ENCODE measurements at regions not wholly inside any gene's neighbourhood (a gene's known extent, or its start where the extent isn't known, plus 50 kb on each side); places are given as distances from the start of the nearest gene placed in this dataset.
"Not testable (repeated sequence)": the region's sequence is repeated elsewhere in the genome, so short reads cannot be mapped to it uniquely, and the experiment has no call there.

DNA sequence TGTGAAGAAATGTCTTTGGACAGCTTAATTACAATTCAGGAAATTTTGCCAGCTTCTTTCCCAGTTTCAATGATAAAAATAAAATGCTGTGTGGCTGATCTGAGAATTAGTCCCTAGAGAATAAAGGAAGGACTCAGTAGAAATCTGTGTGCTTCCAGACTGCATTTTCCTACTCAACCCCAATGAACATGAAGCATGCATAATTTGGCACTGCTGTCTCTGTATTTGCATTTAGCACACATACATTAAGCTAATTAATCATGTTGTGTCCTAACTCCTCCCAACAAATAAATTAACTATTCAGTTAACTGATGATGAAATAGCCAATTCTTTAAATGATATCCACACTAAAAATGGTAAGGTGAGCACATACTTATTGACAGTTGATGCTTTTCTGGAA lies 380.0 kb upstream of the RORB start:
- Mint-ChIP-seq H3K27ac (no peak overlapping the region), H3K36me3 (ENCODE audit: low read depth) (no peaks in the 10 kb centered on the region), H3K27me3 (no peaks in the 10 kb centered on the region), H3K4me3 (no peak overlapping the region), H3K4me1 (no peaks in the 10 kb centered on the region)
- ATAC-seq: no peak
- no peak for DNase-seq
- no peaks in the 10 kb centered on the region for H3K9me3 ChIP-seq (ENCODE audit: control insufficient read depth, low read length, poor library complexity, severe bottlenecking)

DNA sequence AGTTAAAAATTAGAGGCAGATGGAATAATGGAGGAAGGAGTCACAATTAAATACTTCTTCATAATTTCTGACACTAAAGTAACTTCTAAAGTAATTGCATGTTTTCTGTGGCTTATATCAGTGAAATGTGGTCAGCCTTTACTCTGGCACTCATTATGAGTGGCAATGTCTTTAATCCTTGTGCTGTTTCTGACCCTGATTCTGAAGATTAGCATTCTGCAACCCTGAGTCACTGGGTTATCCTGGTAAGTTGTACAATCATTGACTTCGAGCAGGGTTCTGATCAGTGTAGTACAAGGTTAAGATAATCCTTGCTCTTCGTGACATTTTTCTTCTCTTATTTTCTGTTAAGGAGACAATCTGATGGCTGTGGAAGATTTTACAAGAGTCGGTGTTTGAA lies 379.4 kb upstream of the RORB start:
- H3K9me3 ChIP-seq (ENCODE audit: control insufficient read depth, low read length, poor library complexity, severe bottlenecking): no peaks in the 10 kb centered on the region
- no peaks in the 10 kb centered on the region for H3K27me3 Mint-ChIP-seq
- H3K4me3 Mint-ChIP-seq: no peak overlapping the region
- ATAC-seq (no peak), DNase-seq (no peak)
- no peak overlapping the region for H3K27ac Mint-ChIP-seq
- no peaks in the 10 kb centered on the region for H3K4me1 Mint-ChIP-seq
- H3K36me3 Mint-ChIP-seq (ENCODE audit: low read depth): no peaks in the 10 kb centered on the region

DNA sequence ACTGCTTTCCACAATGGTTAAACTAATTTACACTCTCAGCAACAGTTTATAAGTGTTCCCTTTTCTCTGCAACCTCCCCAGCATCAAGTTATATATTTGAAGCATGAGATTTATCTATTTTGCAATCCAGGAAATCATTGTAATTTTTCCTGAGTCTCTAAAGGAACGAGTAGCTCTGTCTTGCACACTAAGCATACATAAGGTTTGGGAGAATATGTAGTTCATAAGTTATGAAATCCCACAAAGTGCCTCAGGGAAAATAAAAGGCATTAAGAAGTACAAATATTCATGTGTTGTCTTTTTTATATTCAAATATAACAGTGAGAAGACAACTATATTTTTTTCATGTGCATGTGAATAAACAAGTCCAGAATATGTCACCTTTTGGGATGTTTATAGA lies 377.1 kb upstream of the RORB start:
- no peak overlapping the region for H3K27ac Mint-ChIP-seq
- DNase-seq (no peak), ATAC-seq (no peak)
- no peak overlapping the region for H3K4me3 Mint-ChIP-seq
- no peaks in the 10 kb centered on the region for H3K4me1 Mint-ChIP-seq
- H3K9me3 ChIP-seq (ENCODE audit: control insufficient read depth, low read length, poor library complexity, severe bottlenecking): no peaks in the 10 kb centered on the region
- H3K36me3 Mint-ChIP-seq (ENCODE audit: low read depth): no peaks in the 10 kb centered on the region
- no peaks in the 10 kb centered on the region for H3K27me3 Mint-ChIP-seq

DNA sequence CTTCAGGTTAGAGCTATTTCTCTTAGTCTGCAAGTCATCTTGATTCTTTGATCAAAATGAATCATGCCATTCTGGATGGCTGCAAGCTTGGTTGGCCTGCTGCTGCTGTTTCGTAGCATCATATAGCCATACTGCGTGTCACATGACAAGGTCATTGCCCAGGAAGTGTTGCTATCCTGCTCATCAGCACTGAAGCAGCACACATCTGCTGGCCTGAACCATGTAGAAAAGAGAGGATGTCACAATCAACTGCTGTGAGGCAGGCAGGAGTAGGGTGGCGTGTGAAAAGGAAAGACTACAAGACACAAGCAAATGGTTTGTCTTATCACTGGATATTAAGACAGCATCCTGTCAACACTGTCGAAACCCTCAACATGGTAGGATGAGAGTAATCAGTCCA lies 376.7 kb upstream of the RORB start:
- H3K4me3 Mint-ChIP-seq: no peak overlapping the region
- ATAC-seq (no peak), DNase-seq (no peak)
- no peaks in the 10 kb centered on the region for H3K9me3 ChIP-seq (ENCODE audit: control insufficient read depth, low read length, poor library complexity, severe bottlenecking)
- H3K36me3 Mint-ChIP-seq (ENCODE audit: low read depth): no peaks in the 10 kb centered on the region
- H3K27me3 Mint-ChIP-seq: no peaks in the 10 kb centered on the region
- no peak overlapping the region for H3K27ac Mint-ChIP-seq
- no peaks in the 10 kb centered on the region for H3K4me1 Mint-ChIP-seq

DNA sequence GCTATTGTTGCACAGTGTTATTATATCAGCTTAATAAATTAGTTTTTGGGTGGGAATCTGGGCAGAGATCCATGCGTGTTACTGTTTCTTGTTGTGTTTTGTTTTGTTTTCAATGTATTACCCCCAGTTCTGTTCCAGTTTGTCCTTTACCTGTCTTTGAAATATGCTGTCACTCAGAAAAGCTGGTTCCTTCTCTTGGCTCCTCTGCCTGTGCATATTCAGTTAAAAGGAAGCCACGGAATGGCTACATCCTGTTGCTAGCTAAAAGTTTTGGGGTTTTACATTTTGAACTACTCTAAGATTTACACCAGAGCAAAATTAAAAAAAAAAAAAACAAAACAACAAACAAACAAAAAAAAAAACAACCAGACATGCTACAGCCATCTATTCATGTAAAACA lies 374.9 kb upstream of the RORB start:
- Mint-ChIP-seq H3K27ac (no peak overlapping the region), H3K27me3 (no peaks in the 10 kb centered on the region), H3K4me1 (no peaks in the 10 kb centered on the region), H3K4me3 (no peak overlapping the region), H3K36me3 (ENCODE audit: low read depth) (no peaks in the 10 kb centered on the region)
- H3K9me3 ChIP-seq (ENCODE audit: control insufficient read depth, low read length, poor library complexity, severe bottlenecking): no peaks in the 10 kb centered on the region
- ATAC-seq (no peak), DNase-seq (no peak)

DNA sequence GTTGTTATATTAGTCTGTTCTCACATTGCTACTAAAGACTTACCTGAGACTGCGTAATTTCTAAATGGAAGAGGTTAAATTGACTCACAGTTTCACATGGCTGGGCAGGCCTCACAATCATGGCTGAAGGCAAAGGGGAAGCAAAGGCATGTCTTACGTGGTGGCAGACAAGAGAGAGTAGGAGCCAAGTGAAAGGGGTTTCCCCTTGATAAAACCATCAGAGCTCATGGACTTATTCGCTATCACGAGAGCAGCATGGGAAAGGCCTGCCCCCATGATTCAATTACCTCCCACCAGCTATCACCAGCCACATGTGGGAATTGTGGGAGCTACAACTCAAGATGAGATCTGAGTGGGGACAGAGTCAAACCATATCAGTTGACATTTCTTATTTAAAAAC lies 374.5 kb upstream of the RORB start:
- H3K27me3 Mint-ChIP-seq: no peaks in the 10 kb centered on the region
- H3K4me3 Mint-ChIP-seq: no peak overlapping the region
- ATAC-seq (no peak), DNase-seq (no peak)
- H3K9me3 ChIP-seq (ENCODE audit: control insufficient read depth, low read length, poor library complexity, severe bottlenecking): no peaks in the 10 kb centered on the region
- no peaks in the 10 kb centered on the region for H3K36me3 Mint-ChIP-seq (ENCODE audit: low read depth)
- no peaks in the 10 kb centered on the region for H3K4me1 Mint-ChIP-seq
- H3K27ac Mint-ChIP-seq: no peak overlapping the region

DNA sequence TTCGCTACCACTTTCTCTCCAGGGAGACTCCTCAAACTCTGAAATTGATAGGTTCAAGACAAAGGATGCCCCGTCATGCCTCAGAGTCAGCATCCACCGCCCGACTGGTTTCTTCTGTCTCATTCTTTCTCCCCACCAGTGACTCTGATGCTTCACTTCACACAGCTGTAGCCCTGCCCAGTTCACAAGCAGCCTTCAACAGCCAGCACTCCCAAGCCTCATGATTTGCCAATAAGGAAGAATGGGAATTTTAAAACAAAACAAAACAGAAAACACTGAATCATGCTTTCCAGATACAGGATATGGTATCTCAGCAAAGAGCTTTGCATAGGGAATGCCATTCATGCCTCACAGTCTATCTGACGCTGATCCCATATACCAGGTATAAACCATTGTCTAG lies 371.2 kb upstream of the RORB start:
- H3K27ac Mint-ChIP-seq: no peak overlapping the region
- H3K4me3 Mint-ChIP-seq: no peak overlapping the region
- H3K27me3 Mint-ChIP-seq: no peaks in the 10 kb centered on the region
- no peaks in the 10 kb centered on the region for H3K4me1 Mint-ChIP-seq
- ATAC-seq: no peak
- H3K9me3 ChIP-seq (ENCODE audit: control insufficient read depth, low read length, poor library complexity, severe bottlenecking): no peaks in the 10 kb centered on the region
- no peaks in the 10 kb centered on the region for H3K36me3 Mint-ChIP-seq (ENCODE audit: low read depth)
- no peak for DNase-seq

DNA sequence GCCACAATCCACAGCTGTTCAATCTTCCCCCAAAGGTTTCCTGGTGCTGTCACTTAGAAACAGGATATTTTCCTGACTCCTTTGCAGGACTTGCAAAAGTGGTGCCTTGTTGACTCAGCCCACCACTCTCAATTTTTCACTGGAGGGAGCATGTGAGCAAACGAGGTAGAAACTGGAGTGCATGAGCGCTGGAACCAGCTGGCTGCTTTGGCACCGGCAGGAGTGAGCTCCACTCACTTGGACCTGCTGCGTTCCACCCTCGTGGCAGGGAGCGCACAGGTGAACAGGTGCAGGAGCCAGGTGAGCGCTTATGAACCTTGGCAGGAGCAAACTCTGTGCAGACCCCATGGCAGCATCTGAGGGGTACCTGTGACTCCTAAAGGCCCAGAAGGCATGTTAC lies 364.1 kb upstream of the RORB start:
- no peak for ATAC-seq
- no peak overlapping the region for H3K27ac Mint-ChIP-seq

DNA sequence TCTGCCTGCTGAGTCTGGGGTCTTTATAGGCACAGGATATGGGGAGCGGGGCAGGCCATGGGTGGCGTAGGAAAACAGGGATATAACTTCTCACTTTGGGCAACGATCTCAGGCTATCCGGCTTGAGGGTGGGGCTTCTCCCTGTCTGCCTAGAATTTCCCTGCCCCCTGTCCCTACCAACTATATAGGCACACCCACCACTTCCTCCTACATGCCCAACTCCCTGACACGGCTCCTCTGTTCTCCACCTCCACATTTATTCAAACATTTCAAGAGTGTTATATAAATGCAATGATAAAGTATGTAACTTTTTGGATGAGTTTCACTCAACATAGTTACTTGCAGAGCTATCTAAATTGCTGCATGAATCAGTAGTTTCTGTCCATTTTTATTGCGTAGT lies 363.2 kb upstream of the RORB start:
- H3K9me3 ChIP-seq (ENCODE audit: control insufficient read depth, low read length, poor library complexity, severe bottlenecking): no peaks in the 10 kb centered on the region
- no peaks in the 10 kb centered on the region for H3K4me1 Mint-ChIP-seq
- no peak overlapping the region for H3K27ac Mint-ChIP-seq
- DNase-seq: no peak
- H3K36me3 Mint-ChIP-seq (ENCODE audit: low read depth): no peaks in the 10 kb centered on the region
- no peak overlapping the region for H3K4me3 Mint-ChIP-seq
- no peak for ATAC-seq
- no peaks in the 10 kb centered on the region for H3K27me3 Mint-ChIP-seq

More for the DNA sequence above, 364.1 kb upstream of the RORB start:
- Mint-ChIP-seq H3K27me3 (no peaks in the 10 kb centered on the region), H3K4me3 (no peak overlapping the region), H3K36me3 (ENCODE audit: low read depth) (no peaks in the 10 kb centered on the region), H3K4me1 (no peaks in the 10 kb centered on the region)
- DNase-seq: no peak
- no peaks in the 10 kb centered on the region for H3K9me3 ChIP-seq (ENCODE audit: control insufficient read depth, low read length, poor library complexity, severe bottlenecking)

DNA sequence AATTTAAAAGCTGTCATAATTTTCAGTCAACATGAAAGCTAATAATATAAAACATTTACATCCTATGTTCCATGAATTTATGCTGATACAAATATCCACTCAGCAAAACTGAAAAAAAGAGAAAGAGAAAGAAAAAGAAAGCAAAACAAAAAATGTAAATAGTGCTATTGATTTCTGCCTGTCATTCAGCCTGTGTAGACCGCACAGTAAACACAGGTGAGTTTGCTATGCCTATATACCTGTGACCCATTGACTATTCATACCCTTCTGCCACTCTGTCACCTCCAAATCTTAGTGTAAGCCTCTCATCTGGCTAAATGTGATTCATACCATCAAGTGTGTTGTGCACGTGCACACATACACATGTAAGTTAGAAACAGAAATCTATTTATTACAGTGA lies 359.0 kb upstream of the RORB start:
- Mint-ChIP-seq H3K4me1 (no peaks in the 10 kb centered on the region), H3K27ac (no peak overlapping the region), H3K36me3 (ENCODE audit: low read depth) (no peaks in the 10 kb centered on the region), H3K4me3 (no peak overlapping the region), H3K27me3 (no peaks in the 10 kb centered on the region)
- no peak for DNase-seq
- no peaks in the 10 kb centered on the region for H3K9me3 ChIP-seq (ENCODE audit: control insufficient read depth, low read length, poor library complexity, severe bottlenecking)
- ATAC-seq: no peak

DNA sequence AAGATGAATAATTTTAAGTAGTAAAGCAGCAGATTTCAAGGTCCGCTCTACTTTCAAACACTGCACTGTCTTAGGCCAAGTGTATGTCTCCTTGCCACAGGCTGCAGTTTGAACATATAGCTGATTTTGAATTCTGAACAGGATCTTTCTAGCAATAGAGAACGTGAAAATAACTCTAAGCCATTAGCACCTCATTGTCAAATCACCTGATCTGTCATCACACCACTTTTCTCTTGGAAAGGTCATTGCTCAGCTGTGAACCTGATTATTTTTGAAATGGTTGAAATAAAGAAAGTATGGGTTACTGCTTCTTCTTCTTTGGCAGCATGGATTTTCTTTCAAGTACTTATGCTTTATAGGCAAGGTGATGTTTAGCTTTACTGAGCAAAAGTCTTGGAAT lies 357.0 kb upstream of the RORB start:
- H3K27me3 Mint-ChIP-seq: no peaks in the 10 kb centered on the region
- no peaks in the 10 kb centered on the region for H3K36me3 Mint-ChIP-seq (ENCODE audit: low read depth)
- no peak for ATAC-seq

DNA sequence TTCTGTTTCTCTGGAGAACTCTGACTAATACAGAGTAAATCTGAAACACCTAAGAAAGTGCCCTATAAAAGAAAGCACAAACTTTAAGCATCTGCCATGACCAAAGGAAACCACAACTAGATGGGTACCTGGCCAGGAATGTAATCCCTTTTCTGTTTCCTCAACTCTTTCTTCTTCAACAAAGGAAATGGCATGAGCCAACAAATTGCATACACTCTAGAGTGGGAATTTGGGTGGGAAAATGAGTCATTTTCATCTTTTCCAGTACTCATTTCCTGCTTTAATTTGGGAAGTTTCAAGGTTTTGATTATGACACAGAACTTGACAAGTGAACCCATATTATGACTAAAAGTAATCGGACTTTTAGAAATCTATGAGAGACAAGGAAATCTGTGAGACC lies 349.2 kb upstream of the RORB start:
- ATAC-seq (no peak), DNase-seq (no peak)
- Mint-ChIP-seq H3K4me1 (no peaks in the 10 kb centered on the region), H3K36me3 (ENCODE audit: low read depth) (no peaks in the 10 kb centered on the region), H3K27ac (no peak overlapping the region), H3K27me3 (no peaks in the 10 kb centered on the region), H3K4me3 (no peak overlapping the region)
- no peaks in the 10 kb centered on the region for H3K9me3 ChIP-seq (ENCODE audit: control insufficient read depth, low read length, poor library complexity, severe bottlenecking)

More for the DNA sequence above, 357.0 kb upstream of the RORB start:
- H3K27ac Mint-ChIP-seq: no peak overlapping the region
- no peak overlapping the region for H3K4me3 Mint-ChIP-seq
- H3K4me1 Mint-ChIP-seq: no peaks in the 10 kb centered on the region
- no peak for DNase-seq
- H3K9me3 ChIP-seq (ENCODE audit: control insufficient read depth, low read length, poor library complexity, severe bottlenecking): no peaks in the 10 kb centered on the region

DNA sequence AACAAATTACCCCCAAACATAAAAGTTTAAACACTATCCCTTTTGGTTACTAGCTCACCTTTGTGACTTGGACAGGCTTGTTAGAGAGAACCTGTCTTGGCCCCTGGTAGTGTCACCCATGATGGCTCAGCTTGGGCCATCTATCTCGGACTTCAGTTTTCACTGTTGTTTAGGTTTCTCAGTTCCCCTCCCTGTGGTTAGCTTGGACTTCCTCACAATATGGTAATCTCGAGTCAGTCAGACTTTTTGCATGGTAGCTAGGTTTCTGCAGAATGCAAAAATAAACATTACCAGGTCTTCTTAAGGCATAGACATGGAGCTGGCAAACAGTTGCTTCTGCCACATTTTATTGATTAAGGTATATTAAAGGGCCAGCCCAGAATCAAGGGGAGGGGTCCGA lies 324.3 kb upstream of the RORB start:
- Mint-ChIP-seq H3K36me3 (ENCODE audit: low read depth) (no peaks in the 10 kb centered on the region), H3K4me3 (no peak overlapping the region), H3K4me1 (no peaks in the 10 kb centered on the region), H3K27ac (no peak overlapping the region), H3K27me3 (no peaks in the 10 kb centered on the region)
- DNase-seq (no peak), ATAC-seq (no peak)
- no peaks in the 10 kb centered on the region for H3K9me3 ChIP-seq (ENCODE audit: control insufficient read depth, low read length, poor library complexity, severe bottlenecking)

DNA sequence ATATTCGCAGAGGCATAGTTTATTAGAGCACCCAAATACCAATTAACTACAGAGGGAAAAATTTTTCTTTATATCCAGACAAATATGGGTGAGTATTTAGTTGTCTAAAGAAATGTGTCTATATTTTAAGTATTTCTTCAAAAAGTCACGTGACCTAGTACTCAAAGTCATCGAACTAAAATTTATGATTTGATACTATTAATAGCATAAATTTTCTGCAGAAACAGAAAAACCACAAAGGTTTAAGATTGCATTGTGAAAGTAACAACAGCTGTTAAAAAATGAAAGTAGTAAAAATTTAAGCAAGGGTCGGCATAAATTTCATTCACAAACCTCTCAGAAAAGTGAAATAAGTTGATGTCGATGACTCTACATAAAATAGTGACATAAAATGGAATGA lies 323.9 kb upstream of the RORB start:
- H3K9me3 ChIP-seq (ENCODE audit: control insufficient read depth, low read length, poor library complexity, severe bottlenecking): no peaks in the 10 kb centered on the region
- H3K27me3 Mint-ChIP-seq: no peaks in the 10 kb centered on the region
- no peaks in the 10 kb centered on the region for H3K4me1 Mint-ChIP-seq
- H3K27ac Mint-ChIP-seq: no peak overlapping the region
- H3K4me3 Mint-ChIP-seq: no peak overlapping the region
- ATAC-seq (no peak), DNase-seq (no peak)
- no peaks in the 10 kb centered on the region for H3K36me3 Mint-ChIP-seq (ENCODE audit: low read depth)

DNA sequence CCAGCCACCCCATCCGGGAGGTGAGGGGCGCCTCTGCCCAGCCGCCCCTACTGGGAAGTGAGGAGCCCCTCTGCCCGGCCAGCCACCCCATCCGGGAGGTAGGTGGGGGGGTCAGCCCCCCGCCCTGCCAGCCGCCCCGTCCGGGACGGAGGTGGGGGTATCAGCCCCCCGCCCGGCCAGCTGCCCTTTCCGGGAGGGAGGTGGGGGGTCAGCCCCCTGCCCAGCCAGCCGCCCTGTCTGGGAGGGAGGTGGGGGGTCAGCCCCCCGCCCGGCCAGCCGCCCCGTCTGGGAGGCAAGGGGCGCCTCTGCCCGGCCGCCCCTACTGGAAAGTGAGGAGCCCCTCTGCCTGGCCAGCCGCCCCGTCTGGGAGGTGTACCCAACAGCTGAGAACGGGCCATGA lies 299.4 kb upstream of the RORB start:
- DNase-seq; H3K9me3 ChIP-seq (ENCODE audit: control insufficient read depth, low read length, poor library complexity, severe bottlenecking); H3K4me1 Mint-ChIP-seq; H3K4me3 Mint-ChIP-seq; H3K36me3 Mint-ChIP-seq (ENCODE audit: low read depth); ATAC-seq; H3K27me3 Mint-ChIP-seq; H3K27ac Mint-ChIP-seq: not testable (repeated sequence)
